RWPE2 (cell line): ENCODE measurements at regions not wholly inside any gene's neighbourhood (a gene's known extent, or its start where the extent isn't known, plus 50 kb on each side); places are given as distances from the start of the nearest gene placed in this dataset.

Source experiments
- ATAC-seq: fragments of 200-7000 bp; cut with Tn5 transposase; 3 replicates; pipeline ENCODE4 v1.9.1; 2021; ENCODE audit warnings: low read depth
- DNase-seq: peaks from one replicate; pipeline ENCODE4 v3.0.0-alpha.2; 2020; ENCODE audit warnings: low spot score
- H3K27ac ChIP-seq: fragments of 450-650 bp; 2 replicates; pipeline ENCODE4 v1.5.1; 2017; ENCODE audit warnings: mild to moderate bottlenecking; ENCODE audit not compliant: poor library complexity, severe bottlenecking
- H3K27me3 ChIP-seq: fragments of 250-450 bp; sonication (Bioruptor Pico); 2 replicates; pipeline ENCODE4 v1.5.1; 2021; ENCODE audit warnings: mild to moderate bottlenecking, moderate library complexity; ENCODE audit not compliant: insufficient read depth, poor library complexity, severe bottlenecking
- H3K36me3 ChIP-seq: fragments of 250-450 bp; sonication (Bioruptor Pico); 2 replicates; pipeline ENCODE4 v1.5.1; 2020; ENCODE audit warnings: low read depth, mild to moderate bottlenecking, moderate library complexity
- H3K4me1 ChIP-seq: fragments of 250-450 bp; sonication (Bioruptor Pico); 2 replicates; pipeline ENCODE4 v1.5.1; 2021; ENCODE audit warnings: mild to moderate bottlenecking, moderate library complexity; ENCODE audit not compliant: insufficient read depth, poor library complexity, severe bottlenecking
- H3K4me3 ChIP-seq: fragments of 250-450 bp; sonication (Bioruptor Pico); 2 replicates; pipeline ENCODE4 v1.5.1; 2021; ENCODE audit warnings: mild to moderate bottlenecking, moderate library complexity; ENCODE audit not compliant: severe bottlenecking
- H3K9me3 ChIP-seq: fragments of 250-450 bp; sonication (Bioruptor Pico); 2 replicates; pipeline ENCODE4 v1.5.1; 2021; ENCODE audit warnings: mild to moderate bottlenecking, moderate library complexity; ENCODE audit not compliant: severe bottlenecking
- TF ChIP-seq, protein P1 (sequence below): fragments of 450-650 bp; IDR thresholded peaks from one replicate; pipeline ENCODE4 v1.5.1; 2017; ENCODE audit warnings: mild to moderate bottlenecking, moderate library complexity; ENCODE audit not compliant: poor library complexity, severe bottlenecking

DNA sequence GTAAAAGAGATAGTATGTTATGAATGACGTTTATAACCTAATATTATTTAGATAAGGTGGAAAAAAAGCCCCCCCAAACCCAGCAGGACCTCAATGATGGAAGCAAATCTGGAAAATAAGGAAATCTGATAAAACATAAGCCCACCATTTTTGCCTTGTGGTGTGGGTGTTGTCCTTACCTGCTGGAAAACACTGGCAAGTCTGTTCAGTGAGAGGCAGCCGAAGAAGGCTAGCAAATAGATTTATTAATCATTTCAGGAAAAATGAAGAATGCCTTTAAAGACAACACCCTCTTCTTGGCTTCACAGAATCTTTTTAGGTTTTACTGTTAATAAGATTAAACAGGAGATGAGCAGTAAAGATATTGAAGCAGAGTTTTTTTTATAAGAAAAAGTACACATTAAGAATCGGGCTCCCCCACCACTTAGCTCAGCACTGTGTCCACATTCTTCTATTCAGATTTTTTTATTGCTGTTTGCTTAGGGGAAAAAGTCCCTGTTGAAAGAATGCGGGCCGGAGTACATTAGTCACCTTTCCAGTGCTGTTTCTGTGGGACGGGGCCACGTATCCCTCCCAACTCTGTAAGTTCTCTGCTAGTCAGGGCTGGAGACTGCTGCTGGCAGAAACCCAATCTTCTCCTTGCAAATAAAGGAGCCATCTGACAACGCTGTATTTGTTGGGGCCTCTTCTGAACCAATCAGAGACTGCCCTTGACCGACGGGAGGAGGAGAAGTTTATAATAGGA is 104.1 kb downstream of the EVX1 start:
- H3K36me3 ChIP-seq, result no peaks in the 10 kb centered on the region
- DNase-seq, result peak; percentile 80
- no peaks in the 10 kb centered on the region for H3K9me3 ChIP-seq
- peaks cover 25% of the 10 kb centered on the region for H3K4me1 ChIP-seq
- no peak overlapping the region for H3K4me3 ChIP-seq
- TF ChIP-seq, protein P1, sequence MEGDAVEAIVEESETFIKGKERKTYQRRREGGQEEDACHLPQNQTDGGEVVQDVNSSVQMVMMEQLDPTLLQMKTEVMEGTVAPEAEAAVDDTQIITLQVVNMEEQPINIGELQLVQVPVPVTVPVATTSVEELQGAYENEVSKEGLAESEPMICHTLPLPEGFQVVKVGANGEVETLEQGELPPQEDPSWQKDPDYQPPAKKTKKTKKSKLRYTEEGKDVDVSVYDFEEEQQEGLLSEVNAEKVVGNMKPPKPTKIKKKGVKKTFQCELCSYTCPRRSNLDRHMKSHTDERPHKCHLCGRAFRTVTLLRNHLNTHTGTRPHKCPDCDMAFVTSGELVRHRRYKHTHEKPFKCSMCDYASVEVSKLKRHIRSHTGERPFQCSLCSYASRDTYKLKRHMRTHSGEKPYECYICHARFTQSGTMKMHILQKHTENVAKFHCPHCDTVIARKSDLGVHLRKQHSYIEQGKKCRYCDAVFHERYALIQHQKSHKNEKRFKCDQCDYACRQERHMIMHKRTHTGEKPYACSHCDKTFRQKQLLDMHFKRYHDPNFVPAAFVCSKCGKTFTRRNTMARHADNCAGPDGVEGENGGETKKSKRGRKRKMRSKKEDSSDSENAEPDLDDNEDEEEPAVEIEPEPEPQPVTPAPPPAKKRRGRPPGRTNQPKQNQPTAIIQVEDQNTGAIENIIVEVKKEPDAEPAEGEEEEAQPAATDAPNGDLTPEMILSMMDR, result no peak
- no peaks in the 10 kb centered on the region for H3K27me3 ChIP-seq
- H3K27ac ChIP-seq, result peak overlapping the region; percentile 81
- ATAC-seq, result peak; percentile 98

DNA sequence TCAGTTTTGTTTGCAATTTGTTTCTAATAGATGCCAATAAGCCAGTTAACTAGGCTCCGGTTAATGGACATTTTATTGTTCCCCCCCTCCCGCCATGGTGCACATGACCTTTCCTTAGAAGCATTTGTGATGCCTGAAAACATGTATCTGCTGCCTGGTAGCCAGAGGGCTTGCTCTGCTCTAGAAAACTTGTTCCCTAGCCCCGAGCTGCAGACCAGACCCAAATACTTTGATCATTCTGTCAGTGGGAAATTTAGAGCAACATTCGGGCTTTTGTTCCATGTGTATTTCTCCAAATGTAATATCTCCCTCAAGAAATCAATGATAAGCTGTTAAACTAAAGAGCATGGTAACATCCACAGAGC is 104.7 kb downstream of the EVX1 start:
- ATAC-seq (no peak), DNase-seq (no peak)
- peak overlapping the region; percentile 81 for H3K27ac ChIP-seq
- H3K4me3 ChIP-seq, result no peak overlapping the region
- H3K27me3 ChIP-seq, result no peaks in the 10 kb centered on the region
- no peaks in the 10 kb centered on the region for H3K36me3 ChIP-seq
- no peaks in the 10 kb centered on the region for H3K9me3 ChIP-seq
- TF ChIP-seq, protein P1, result no peak
- H3K4me1 ChIP-seq, result peaks cover 25% of the 10 kb centered on the region

DNA sequence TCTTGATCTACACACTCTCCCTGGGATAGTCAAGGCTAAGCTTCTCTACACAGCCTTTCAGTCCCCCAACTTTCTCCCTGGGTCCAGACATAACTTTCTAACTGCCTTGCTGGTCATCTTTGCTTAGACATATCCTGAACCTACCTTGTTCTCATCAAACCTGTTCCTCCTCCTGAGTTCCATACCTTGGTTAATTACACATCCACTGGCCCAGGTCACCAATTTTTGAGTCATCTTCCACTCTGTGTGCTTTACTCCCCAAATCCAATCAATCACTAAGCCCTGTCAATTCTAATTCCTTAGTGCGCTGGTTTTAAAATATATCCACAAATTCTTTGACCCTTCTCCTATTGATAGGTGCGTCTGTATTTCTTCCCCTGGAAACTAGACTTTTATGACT is 107.0 kb downstream of the EVX1 start:
- Histone ChIP-seq H3K27ac (no peak overlapping the region), H3K9me3 (no peaks in the 10 kb centered on the region), H3K27me3 (no peaks in the 10 kb centered on the region), H3K4me1 (peaks cover 25% of the 10 kb centered on the region), H3K4me3 (no peak overlapping the region), H3K36me3 (no peaks in the 10 kb centered on the region)
- ATAC-seq, result no peak
- TF ChIP-seq, protein P1, result no peak
- no peak for DNase-seq

DNA sequence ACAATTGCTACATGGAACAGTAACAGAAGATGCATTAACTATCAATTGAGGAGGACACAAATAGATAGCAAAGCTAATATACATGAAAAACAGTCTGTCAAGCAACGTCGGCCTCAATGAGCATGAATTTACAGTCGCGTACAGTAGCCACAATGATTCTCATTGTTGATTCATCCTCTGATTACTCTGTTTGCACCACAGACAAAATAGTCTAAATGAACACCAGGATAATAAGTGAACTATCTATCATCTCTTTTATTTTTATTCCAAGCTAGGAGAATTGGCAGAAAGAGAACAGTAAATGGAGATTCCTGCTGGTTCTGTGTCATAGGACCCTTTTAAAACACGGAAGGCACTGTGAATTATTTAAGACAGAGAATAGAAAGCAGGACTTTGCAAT is 108.5 kb downstream of the EVX1 start:
- ATAC-seq (no peak), DNase-seq (no peak)
- no peaks in the 10 kb centered on the region for H3K9me3 ChIP-seq
- no peaks in the 10 kb centered on the region for H3K27me3 ChIP-seq
- H3K4me3 ChIP-seq, result no peak overlapping the region
- H3K4me1 ChIP-seq, result peaks cover 11% of the 10 kb centered on the region
- H3K27ac ChIP-seq, result no peak overlapping the region
- no peaks in the 10 kb centered on the region for H3K36me3 ChIP-seq
- TF ChIP-seq, protein P1, result no peak

DNA sequence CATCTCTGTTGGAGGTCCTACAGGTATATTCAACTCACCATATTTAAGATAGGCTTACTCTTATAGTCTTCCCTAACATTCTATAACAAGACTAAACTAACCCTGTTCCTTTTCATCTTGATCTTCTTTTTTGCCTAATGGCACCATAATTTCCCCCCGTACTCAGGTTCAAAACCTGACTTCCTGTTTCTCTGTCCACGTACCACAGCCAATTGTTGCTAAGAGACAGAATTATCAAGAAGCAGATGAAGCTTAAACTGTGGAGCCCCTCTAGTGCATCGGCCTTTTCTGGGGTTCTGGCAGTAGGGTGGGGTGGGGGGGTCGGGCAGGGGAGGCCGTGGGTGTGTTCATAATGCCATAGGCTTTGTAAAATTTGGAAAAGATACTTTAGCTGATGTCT is 109.2 kb downstream of the EVX1 start:
- TF ChIP-seq, protein P1, result no peak
- Histone ChIP-seq H3K9me3 (no peaks in the 10 kb centered on the region), H3K27me3 (no peaks in the 10 kb centered on the region), H3K27ac (no peak overlapping the region), H3K36me3 (no peaks in the 10 kb centered on the region), H3K4me1 (peaks cover 5% of the 10 kb centered on the region), H3K4me3 (no peak overlapping the region)
- DNase-seq, result no peak
- ATAC-seq, result no peak
